HG03575 (cell line): ENCODE measurements at regions not wholly inside any gene's neighbourhood (a gene's known extent, or its start where the extent isn't known, plus 50 kb on each side); places are given as distances from the start of the nearest gene placed in this dataset.

Experiments
- ATAC-seq: cut with Tn5 transposase; IDR thresholded peaks from one replicate; pipeline ENCODE4 v1.9.1; 2021; ENCODE audit not compliant: unreplicated experiment, insufficient number of reproducible peaks, low FRiP score; ENCODE audit errors: extremely low read depth

GRCh38 chr7:47150497-47151260 lies 431.2 kb downstream of the TNS3 start:
- no peak for ATAC-seq

GRCh38 chr7:47149971-47150370 lies 431.9 kb downstream of the TNS3 start:
- no peak for ATAC-seq

- no peak for ATAC-seq
These were observed 432.6 kb downstream of the TNS3 start for GRCh38 chr7:47149208-47149839.

GRCh38 chr7:47148536-47149207 lies 433.2 kb downstream of the TNS3 start:
- no peak for ATAC-seq

GRCh38 chr7:47147213-47147631 lies 434.7 kb downstream of the TNS3 start:
- no peak for ATAC-seq

GRCh38 chr7:47145982-47146381 lies 435.9 kb downstream of the TNS3 start:
- ATAC-seq: no peak

GRCh38 chr7:47145186-47145725 lies 436.7 kb downstream of the TNS3 start:
- no peak for ATAC-seq

GRCh38 chr7:47143339-47143738 lies 438.6 kb downstream of the TNS3 start:
- no peak for ATAC-seq

- no peak for ATAC-seq
These were observed 439.1 kb downstream of the TNS3 start for GRCh38 chr7:47142867-47143175.

GRCh38 chr7:47142169-47142866 lies 439.6 kb downstream of the TNS3 start:
- no peak for ATAC-seq

- ATAC-seq: no peak
These were observed 449.4 kb downstream of the TNS3 start for GRCh38 chr7:47132471-47132870.

- no peak for ATAC-seq
These were observed 453.2 kb downstream of the TNS3 start for GRCh38 chr7:47128700-47129099.

- no peak for ATAC-seq
These were observed 456.4 kb downstream of the TNS3 start for GRCh38 chr7:47125529-47125928.

- ATAC-seq: no peak
These were observed 462.5 kb downstream of the TNS3 start for GRCh38 chr7:47119261-47119865.

- no peak for ATAC-seq
These were observed 477.7 kb downstream of the TNS3 start for GRCh38 chr7:47104206-47104549.

GRCh38 chr7:47103498-47104205 lies 478.3 kb downstream of the TNS3 start:
- ATAC-seq: no peak

- ATAC-seq: no peak
These were observed 479.5 kb downstream of the TNS3 start for GRCh38 chr7:47102331-47102841.

- no peak for ATAC-seq
These were observed 481.0 kb downstream of the TNS3 start for GRCh38 chr7:47100817-47101435.
